ENCODE measurements at regions not wholly inside any gene's neighbourhood (a gene's known extent, or its start where the extent isn't known, plus 50 kb on each side); places are given as distances from the start of the nearest gene placed in this dataset.

GRCh38 chr3:4045756-4046155 is 246.5 kb downstream of the LRRN1 start:
- 71% methylated on average over 1 of the region's 1 CpG for WGBS (ENCODE audit: insufficient coverage, low lambda C conversion rate)
- H3K9me3 ChIP-seq (ENCODE audit: control insufficient read depth, low read depth, low read length): no peaks in the 10 kb centered on the region
- H3K36me3 ChIP-seq (ENCODE audit: control insufficient read depth, insufficient read depth, low read length): no peaks in the 10 kb centered on the region
- no peaks in the 10 kb centered on the region for H3K4me1 ChIP-seq (ENCODE audit: control insufficient read depth, insufficient read depth, low read length)
- H3K27me3 ChIP-seq (ENCODE audit: control insufficient read depth, insufficient read depth, low read length): no peaks in the 10 kb centered on the region
- H3K4me3 ChIP-seq (ENCODE audit: low read length): no peak overlapping the region
- DNase-seq: peak in 1 of 2 donors; percentile 9
- H3K27ac ChIP-seq (ENCODE audit: low read length): no peak overlapping the region

GRCh38 chr3:4047366-4047765 is 248.1 kb downstream of the LRRN1 start:
- WGBS (ENCODE audit: insufficient coverage, low lambda C conversion rate): no CpG with 5 or more reads among the region's 1 CpG
- no peak for DNase-seq
- no peaks in the 10 kb centered on the region for H3K36me3 ChIP-seq (ENCODE audit: control insufficient read depth, insufficient read depth, low read length)
- no peak overlapping the region for H3K4me3 ChIP-seq (ENCODE audit: low read length)
- no peaks in the 10 kb centered on the region for H3K27me3 ChIP-seq (ENCODE audit: control insufficient read depth, insufficient read depth, low read length)
- H3K4me1 ChIP-seq (ENCODE audit: control insufficient read depth, insufficient read depth, low read length): no peaks in the 10 kb centered on the region
- H3K9me3 ChIP-seq (ENCODE audit: control insufficient read depth, low read depth, low read length): no peaks in the 10 kb centered on the region
- no peak overlapping the region for H3K27ac ChIP-seq (ENCODE audit: low read length)

GRCh38 chr3:4052706-4053105 is 250.5 kb upstream of the SETMAR start:
- Histone ChIP-seq H3K27ac (ENCODE audit: low read length) (no peak overlapping the region), H3K4me1 (ENCODE audit: control insufficient read depth, insufficient read depth, low read length) (no peaks in the 10 kb centered on the region), H3K4me3 (ENCODE audit: low read length) (no peak overlapping the region), H3K27me3 (ENCODE audit: control insufficient read depth, insufficient read depth, low read length) (no peaks in the 10 kb centered on the region), H3K36me3 (ENCODE audit: control insufficient read depth, insufficient read depth, low read length) (no peaks in the 10 kb centered on the region), H3K9me3 (ENCODE audit: control insufficient read depth, low read depth, low read length) (no peaks in the 10 kb centered on the region)
- no CpG with 5 or more reads among the region's 1 CpG for WGBS (ENCODE audit: insufficient coverage, low lambda C conversion rate)
- DNase-seq: no peak

GRCh38 chr3:4053975-4054374 is 249.2 kb upstream of the SETMAR start:
- Histone ChIP-seq H3K9me3 (ENCODE audit: control insufficient read depth, low read depth, low read length) (no peaks in the 10 kb centered on the region), H3K36me3 (ENCODE audit: control insufficient read depth, insufficient read depth, low read length) (no peaks in the 10 kb centered on the region), H3K27ac (ENCODE audit: low read length) (no peak overlapping the region), H3K4me1 (ENCODE audit: control insufficient read depth, insufficient read depth, low read length) (no peaks in the 10 kb centered on the region), H3K27me3 (ENCODE audit: control insufficient read depth, insufficient read depth, low read length) (no peaks in the 10 kb centered on the region), H3K4me3 (ENCODE audit: low read length) (no peak overlapping the region)
- DNase-seq: no peak
- 100% methylated on average over 1 of the region's 2 CpGs for WGBS (ENCODE audit: insufficient coverage, low lambda C conversion rate)

DNA sequence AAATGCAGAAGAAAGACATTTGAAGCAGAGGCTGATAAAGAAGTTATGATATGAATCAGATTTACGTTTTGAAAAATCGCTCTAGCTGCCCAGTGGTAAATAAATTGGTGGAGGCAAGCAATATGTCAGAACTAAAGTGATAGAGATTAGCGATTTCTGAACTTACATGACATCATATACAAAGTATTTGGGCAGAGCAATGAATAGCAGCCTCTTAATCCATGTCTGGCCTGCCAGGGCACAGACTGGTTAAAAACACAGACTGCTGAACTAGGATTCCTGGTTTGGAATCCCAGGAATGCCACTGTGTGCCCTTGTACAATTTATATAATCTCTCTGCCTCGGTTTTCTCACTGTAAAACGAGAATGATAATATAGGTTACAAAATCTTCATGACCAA is 243.1 kb upstream of the SETMAR start:
- Histone ChIP-seq H3K36me3 (ENCODE audit: control insufficient read depth, insufficient read depth, low read length) (no peaks in the 10 kb centered on the region), H3K9me3 (ENCODE audit: control insufficient read depth, low read depth, low read length) (no peaks in the 10 kb centered on the region), H3K27me3 (ENCODE audit: control insufficient read depth, insufficient read depth, low read length) (no peaks in the 10 kb centered on the region), H3K4me3 (ENCODE audit: low read length) (no peak overlapping the region), H3K27ac (ENCODE audit: low read length) (no peak overlapping the region), H3K4me1 (ENCODE audit: control insufficient read depth, insufficient read depth, low read length) (no peaks in the 10 kb centered on the region)
- DNase-seq: no peak
- no CpG with 5 or more reads among the region's 5 CpGs for WGBS (ENCODE audit: insufficient coverage, low lambda C conversion rate)

GRCh38 chr3:4060603-4061002 is 242.6 kb upstream of the SETMAR start:
- Histone ChIP-seq H3K27ac (ENCODE audit: low read length) (no peak overlapping the region), H3K36me3 (ENCODE audit: control insufficient read depth, insufficient read depth, low read length) (no peaks in the 10 kb centered on the region), H3K4me1 (ENCODE audit: control insufficient read depth, insufficient read depth, low read length) (no peaks in the 10 kb centered on the region), H3K27me3 (ENCODE audit: control insufficient read depth, insufficient read depth, low read length) (no peaks in the 10 kb centered on the region), H3K9me3 (ENCODE audit: control insufficient read depth, low read depth, low read length) (no peaks in the 10 kb centered on the region), H3K4me3 (ENCODE audit: low read length) (no peak overlapping the region)
- no peak for DNase-seq
- WGBS (ENCODE audit: insufficient coverage, low lambda C conversion rate): 80% methylated on average over 1 of the region's 1 CpG

DNA sequence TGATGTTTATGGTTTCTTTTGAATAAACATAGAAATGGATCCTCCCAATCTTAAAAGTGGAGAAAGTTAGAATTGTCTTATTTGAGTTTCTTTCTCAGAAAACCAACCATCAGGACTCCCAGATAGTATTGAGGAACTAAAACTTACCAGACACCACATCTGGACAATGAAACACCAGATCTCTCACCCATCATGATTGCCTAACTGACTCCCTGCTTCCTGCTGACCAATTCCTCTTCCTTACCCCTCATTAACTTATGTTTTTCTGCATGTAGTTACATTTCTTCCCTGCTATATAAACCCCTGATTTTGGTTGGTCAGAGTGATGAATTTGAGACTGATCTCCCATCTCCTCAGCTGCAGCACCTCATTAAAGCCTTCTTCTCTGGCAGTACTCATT is 242.0 kb upstream of the SETMAR start:
- no peak for DNase-seq
- no peak overlapping the region for H3K4me3 ChIP-seq (ENCODE audit: low read length)
- no peaks in the 10 kb centered on the region for H3K4me1 ChIP-seq (ENCODE audit: control insufficient read depth, insufficient read depth, low read length)
- H3K27ac ChIP-seq (ENCODE audit: low read length): no peak overlapping the region
- no peaks in the 10 kb centered on the region for H3K27me3 ChIP-seq (ENCODE audit: control insufficient read depth, insufficient read depth, low read length)
- H3K9me3 ChIP-seq (ENCODE audit: control insufficient read depth, low read depth, low read length): no peaks in the 10 kb centered on the region
- H3K36me3 ChIP-seq (ENCODE audit: control insufficient read depth, insufficient read depth, low read length): no peaks in the 10 kb centered on the region

DNA sequence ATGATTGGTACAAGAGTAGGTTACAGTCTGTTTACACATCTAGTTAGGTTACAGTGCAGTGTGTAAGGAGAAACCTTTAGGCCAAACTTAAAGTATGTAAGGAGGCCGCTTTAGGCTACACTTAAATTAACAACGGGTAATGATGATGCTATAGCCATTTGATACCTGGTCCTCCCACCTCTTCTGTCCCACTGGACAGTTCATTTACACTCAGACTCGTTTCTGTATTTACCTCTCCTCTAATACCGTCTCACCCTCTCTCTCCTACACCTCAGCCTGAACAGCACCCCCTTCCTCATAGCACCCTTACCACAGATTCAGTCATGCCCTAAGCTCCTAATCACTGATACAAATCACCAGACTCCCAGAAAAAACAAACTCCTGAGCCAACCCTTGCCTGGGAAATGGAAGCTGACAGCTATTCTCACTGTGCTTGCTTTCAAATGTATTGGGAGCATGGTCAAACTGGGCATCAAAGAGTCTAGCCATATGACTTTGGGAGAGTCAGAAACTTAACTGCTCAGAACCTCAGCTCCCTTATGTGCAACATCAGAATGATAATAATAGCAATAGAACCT is 241.3 kb upstream of the SETMAR start:
- no peak overlapping the region for H3K4me3 ChIP-seq (ENCODE audit: low read length)
- H3K27ac ChIP-seq (ENCODE audit: low read length): no peak overlapping the region
- no peaks in the 10 kb centered on the region for H3K9me3 ChIP-seq (ENCODE audit: control insufficient read depth, low read depth, low read length)
- no peak for DNase-seq
- no peaks in the 10 kb centered on the region for H3K4me1 ChIP-seq (ENCODE audit: control insufficient read depth, insufficient read depth, low read length)
- H3K27me3 ChIP-seq (ENCODE audit: control insufficient read depth, insufficient read depth, low read length): no peaks in the 10 kb centered on the region
- H3K36me3 ChIP-seq (ENCODE audit: control insufficient read depth, insufficient read depth, low read length): no peaks in the 10 kb centered on the region
- WGBS (ENCODE audit: insufficient coverage, low lambda C conversion rate): no CpG with 5 or more reads among the region's 4 CpGs

- H3K4me3 ChIP-seq (ENCODE audit: low read length): no peak overlapping the region
- DNase-seq: no peak
- peaks cover 5% of the 10 kb centered on the region for H3K4me1 ChIP-seq (ENCODE audit: control insufficient read depth, insufficient read depth, low read length)
- no peaks in the 10 kb centered on the region for H3K9me3 ChIP-seq (ENCODE audit: control insufficient read depth, low read depth, low read length)
- WGBS (ENCODE audit: insufficient coverage, low lambda C conversion rate): no CpG with 5 or more reads among the region's 1 CpG
- H3K36me3 ChIP-seq (ENCODE audit: control insufficient read depth, insufficient read depth, low read length): no peaks in the 10 kb centered on the region
- H3K27me3 ChIP-seq (ENCODE audit: control insufficient read depth, insufficient read depth, low read length): no peaks in the 10 kb centered on the region
- no peak overlapping the region for H3K27ac ChIP-seq (ENCODE audit: low read length)
Observed at GRCh38 chr3:4062621-4063020, 240.5 kb upstream of the SETMAR start.

GRCh38 chr3:4063916-4064574 is 239.1 kb upstream of the SETMAR start:
- H3K27ac ChIP-seq (ENCODE audit: low read length): no peak overlapping the region
- WGBS (ENCODE audit: insufficient coverage, low lambda C conversion rate): no CpG with 5 or more reads among the region's 4 CpGs
- no peak for DNase-seq
- peaks cover 13% of the 10 kb centered on the region for H3K4me1 ChIP-seq (ENCODE audit: control insufficient read depth, insufficient read depth, low read length)
- H3K4me3 ChIP-seq (ENCODE audit: low read length): no peak overlapping the region
- H3K9me3 ChIP-seq (ENCODE audit: control insufficient read depth, low read depth, low read length): no peaks in the 10 kb centered on the region
- no peaks in the 10 kb centered on the region for H3K27me3 ChIP-seq (ENCODE audit: control insufficient read depth, insufficient read depth, low read length)
- H3K36me3 ChIP-seq (ENCODE audit: control insufficient read depth, insufficient read depth, low read length): no peaks in the 10 kb centered on the region

DNA sequence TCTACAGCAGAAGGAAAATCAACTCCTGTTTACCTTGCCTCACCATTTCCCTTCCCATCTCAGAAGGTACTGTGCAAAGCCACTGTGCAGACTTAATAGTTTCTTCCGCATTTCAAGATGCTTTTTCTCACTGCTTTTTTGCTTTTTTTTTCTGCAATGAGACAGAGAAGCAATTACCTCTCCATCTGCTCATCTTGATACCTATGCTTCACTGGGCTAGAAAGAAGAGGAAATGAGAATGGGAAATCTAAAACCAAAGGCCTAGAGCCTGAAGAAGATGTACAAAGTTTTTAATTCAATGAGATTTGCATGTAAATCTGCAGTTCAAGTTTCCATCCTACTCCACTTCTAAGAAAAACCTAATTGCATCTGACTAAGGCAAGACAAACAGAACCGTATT is 238.1 kb upstream of the SETMAR start:
- no peak for DNase-seq
- Histone ChIP-seq H3K4me1 (ENCODE audit: control insufficient read depth, insufficient read depth, low read length) (peaks cover 20% of the 10 kb centered on the region), H3K27me3 (ENCODE audit: control insufficient read depth, insufficient read depth, low read length) (no peaks in the 10 kb centered on the region), H3K4me3 (ENCODE audit: low read length) (no peak overlapping the region), H3K36me3 (ENCODE audit: control insufficient read depth, insufficient read depth, low read length) (no peaks in the 10 kb centered on the region), H3K27ac (ENCODE audit: low read length) (no peak overlapping the region), H3K9me3 (ENCODE audit: control insufficient read depth, low read depth, low read length) (no peaks in the 10 kb centered on the region)
- WGBS (ENCODE audit: insufficient coverage, low lambda C conversion rate): no CpG with 5 or more reads among the region's 2 CpGs
